ENCODE measurements at regions not wholly inside any gene's neighbourhood (a gene's known extent, or its start where the extent isn't known, plus 50 kb on each side); places are given as distances from the start of the nearest gene placed in this dataset.

- in situ Hi-C loops (cut with MboI; ENCODE audit: low sequenced_read_pairs) (no loop called here), dilution Hi-C loops (cut with HindIII; ENCODE audit: low sequenced_read_pairs, unreplicated experiment) (no loop called here), intact Hi-C loops (cut with micrococcal nuclease) (no loop called here)
- BruUV-seq (replicated peaks), result no TSS peak
- H3K79me1 ChIP-seq (ENCODE audit: low read depth in 1 of 2, low read length in 2 of 2), result no peaks in the 10 kb centered on the region
- no peaks in the 10 kb centered on the region for H4K20me1 ChIP-seq (ENCODE audit: insufficient read depth, low read length)
- H3K14ac ChIP-seq (replicated peaks; ENCODE audit: low read depth, low read length), result no peak overlapping the region
- DNase-seq (no peak), ATAC-seq (ENCODE audit: low read depth) (no peak)
- no peak overlapping the region for H3K23ac ChIP-seq (ENCODE audit: low read depth, low read length)
- no peaks in the 10 kb centered on the region for H3K36me3 ChIP-seq (ENCODE audit: control insufficient read depth, insufficient read depth, low read length)
- no peak overlapping the region for H3K4me2 ChIP-seq (ENCODE audit: low read depth, low read length)
- no peak overlapping the region for H3K18ac ChIP-seq (ENCODE audit: low read depth, low read length)
- no peak overlapping the region for H3K56ac ChIP-seq (ENCODE audit: extremely low read depth, insufficient read depth, low read length)
- no peak overlapping the region for H3K4me3 ChIP-seq (ENCODE audit: insufficient read depth, low read depth, low read length)
- WGBS, 2 experiments (ENCODE audit: extremely low coverage in 2 of 2, insufficient read length in 1 of 2), result 0% methylated on average over 1 of the region's 3 CpGs; no CpG with 5 or more reads in 1 of the 2 experiments
- H2AK5ac ChIP-seq (ENCODE audit: low read depth, low read length), result no peak overlapping the region
- H2AK9ac ChIP-seq (replicated peaks; ENCODE audit: low read depth, low read length, poor library complexity), result no peak overlapping the region
- no peak overlapping the region for H2BK15ac ChIP-seq (ENCODE audit: low read depth, low read length)
- H2BK5ac ChIP-seq (ENCODE audit: low read depth, low read length, poor library complexity, severe bottlenecking), result no peak overlapping the region
- H2AFZ ChIP-seq (replicated peaks; ENCODE audit: low read length, poor library complexity), result no peak overlapping the region
- H3K4me1 ChIP-seq (ENCODE audit: control insufficient read depth, insufficient read depth, low read length), result no peaks in the 10 kb centered on the region
- no peak overlapping the region for H3K9ac ChIP-seq (ENCODE audit: low read depth, low read length)
- ChIA-PET CTCF (no interaction called here), POLR2A (ENCODE audit: unreplicated experiment) (no interaction called here)
- no peak overlapping the region for H2BK120ac ChIP-seq (ENCODE audit: low read depth, low read length)
- no peak overlapping the region for H4K5ac ChIP-seq (ENCODE audit: low read depth, low read length)
- H4K8ac ChIP-seq (ENCODE audit: low read depth in 2 of 2, low read length in 2 of 2), result no peak overlapping the region
- no peaks in the 10 kb centered on the region for H3K27me3 ChIP-seq (ENCODE audit: control insufficient read depth, insufficient read depth, low read length)
- H3K9me3 ChIP-seq (ENCODE audit: control insufficient read depth, insufficient read depth, low read length), result peaks cover 3% of the 10 kb centered on the region; the same call in 1 of the 2 replicates
- TF ChIP-seq RCOR1 (IDR thresholded peaks at IDR 0.05; ENCODE audit: insufficient replicate concordance, low read length), result no peak
- no peak for TF ChIP-seq RFX5 (IDR thresholded peaks at IDR 0.05; ENCODE audit: low read depth, low read length)
- TF ChIP-seq RAD21 (IDR thresholded peaks at IDR 0.05; ENCODE audit: low read length), result no peak
- TF ChIP-seq FOS (IDR thresholded peaks at IDR 0.05; ENCODE audit: low read depth, low read length), result no peak
- no peak for TF ChIP-seq MAFK (IDR thresholded peaks at IDR 0.05; ENCODE audit: low read depth, low read length)
- no peak for TF ChIP-seq MAZ (IDR thresholded peaks at IDR 0.05; ENCODE audit: borderline replicate concordance, low read depth, low read length)
- TF ChIP-seq SMC3 (IDR thresholded peaks at IDR 0.05; ENCODE audit: low read depth, low read length), result no peak
- no peak for TF ChIP-seq MXI1 (IDR thresholded peaks at IDR 0.05; ENCODE audit: borderline replicate concordance, low read depth, low read length)
- no peak for TF ChIP-seq NFE2L2 (IDR thresholded peaks at IDR 0.05; ENCODE audit: low read depth, low read length)
- TF ChIP-seq, protein P1, sequence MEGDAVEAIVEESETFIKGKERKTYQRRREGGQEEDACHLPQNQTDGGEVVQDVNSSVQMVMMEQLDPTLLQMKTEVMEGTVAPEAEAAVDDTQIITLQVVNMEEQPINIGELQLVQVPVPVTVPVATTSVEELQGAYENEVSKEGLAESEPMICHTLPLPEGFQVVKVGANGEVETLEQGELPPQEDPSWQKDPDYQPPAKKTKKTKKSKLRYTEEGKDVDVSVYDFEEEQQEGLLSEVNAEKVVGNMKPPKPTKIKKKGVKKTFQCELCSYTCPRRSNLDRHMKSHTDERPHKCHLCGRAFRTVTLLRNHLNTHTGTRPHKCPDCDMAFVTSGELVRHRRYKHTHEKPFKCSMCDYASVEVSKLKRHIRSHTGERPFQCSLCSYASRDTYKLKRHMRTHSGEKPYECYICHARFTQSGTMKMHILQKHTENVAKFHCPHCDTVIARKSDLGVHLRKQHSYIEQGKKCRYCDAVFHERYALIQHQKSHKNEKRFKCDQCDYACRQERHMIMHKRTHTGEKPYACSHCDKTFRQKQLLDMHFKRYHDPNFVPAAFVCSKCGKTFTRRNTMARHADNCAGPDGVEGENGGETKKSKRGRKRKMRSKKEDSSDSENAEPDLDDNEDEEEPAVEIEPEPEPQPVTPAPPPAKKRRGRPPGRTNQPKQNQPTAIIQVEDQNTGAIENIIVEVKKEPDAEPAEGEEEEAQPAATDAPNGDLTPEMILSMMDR (conservative IDR thresholded peaks at IDR 0.05; ENCODE audit: low read depth, low read length), result no peak
- no peak overlapping the region for H4K91ac ChIP-seq (ENCODE audit: insufficient read depth, low read depth, low read length)
- no peak overlapping the region for H3K27ac ChIP-seq (ENCODE audit: insufficient read depth, low read length)
- H3K4ac ChIP-seq (ENCODE audit: low read depth, low read length), result no peak overlapping the region
- no peak overlapping the region for H2BK20ac ChIP-seq (ENCODE audit: low read depth, low read length)
- H3K9me1 ChIP-seq (ENCODE audit: insufficient read depth, low read length), result no peaks in the 10 kb centered on the region
These were observed 82.2 kb downstream of the EPDR1 start for GRCh38 chr7:38002689-38003088.

Measured in IMR-90 (cell line).